Stomach (tissue), 4 donors: ENCODE measurements at regions not wholly inside any gene's neighbourhood (a gene's known extent, or its start where the extent isn't known, plus 50 kb on each side); places are given as distances from the start of the nearest gene placed in this dataset.

ENCODE experiments used
- EP300 ChIP-seq: sonication (generic); formaldehyde crosslinking; IDR thresholded peaks from one replicate; pipeline ENCODE4 v1.6.1; 2017; ENCODE audit warnings: antibody characterized with exemption
- POLR2A ChIP-seq, 4 donors: fragments of 450-650 bp; IDR thresholded peaks; one replicate each; pipeline ENCODE4 v1.6.1; 2016; ENCODE audit warnings: antibody characterized with exemption in 4 of 4, control low read depth in 2 of 4, mild to moderate bottlenecking in 1 of 4, moderate library complexity in 1 of 4
- POLR2AphosphoS5 ChIP-seq, 3 donors: sonication (generic); formaldehyde crosslinking; IDR thresholded peaks; one replicate each; pipeline ENCODE4 v1.6.1; 2016; ENCODE audit warnings: antibody characterized with exemption in 3 of 3
- TF ChIP-seq, protein P1 (sequence below), 7 experiments: fragments of 450-650 bp in 4 of 7; fragments of 200-600 bp in 3 of 7; sonication (generic) in 3 of 7; IDR thresholded peaks; one replicate each; pipeline ENCODE4 v1.5.1; 2016 to 2019; ENCODE audit warnings: antibody characterized with exemption in 7 of 7, control low read depth in 2 of 7, mild to moderate bottlenecking in 1 of 7

GRCh38 chr11:87803748-87804147 lies 371.5 kb downstream of the RAB38 start:
- TF ChIP-seq POLR2AphosphoS5 (IDR thresholded peaks at IDR 0.05): no peak
- TF ChIP-seq, protein P1, sequence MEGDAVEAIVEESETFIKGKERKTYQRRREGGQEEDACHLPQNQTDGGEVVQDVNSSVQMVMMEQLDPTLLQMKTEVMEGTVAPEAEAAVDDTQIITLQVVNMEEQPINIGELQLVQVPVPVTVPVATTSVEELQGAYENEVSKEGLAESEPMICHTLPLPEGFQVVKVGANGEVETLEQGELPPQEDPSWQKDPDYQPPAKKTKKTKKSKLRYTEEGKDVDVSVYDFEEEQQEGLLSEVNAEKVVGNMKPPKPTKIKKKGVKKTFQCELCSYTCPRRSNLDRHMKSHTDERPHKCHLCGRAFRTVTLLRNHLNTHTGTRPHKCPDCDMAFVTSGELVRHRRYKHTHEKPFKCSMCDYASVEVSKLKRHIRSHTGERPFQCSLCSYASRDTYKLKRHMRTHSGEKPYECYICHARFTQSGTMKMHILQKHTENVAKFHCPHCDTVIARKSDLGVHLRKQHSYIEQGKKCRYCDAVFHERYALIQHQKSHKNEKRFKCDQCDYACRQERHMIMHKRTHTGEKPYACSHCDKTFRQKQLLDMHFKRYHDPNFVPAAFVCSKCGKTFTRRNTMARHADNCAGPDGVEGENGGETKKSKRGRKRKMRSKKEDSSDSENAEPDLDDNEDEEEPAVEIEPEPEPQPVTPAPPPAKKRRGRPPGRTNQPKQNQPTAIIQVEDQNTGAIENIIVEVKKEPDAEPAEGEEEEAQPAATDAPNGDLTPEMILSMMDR (IDR thresholded peaks at IDR 0.05): no peak
- no peak for TF ChIP-seq POLR2A (IDR thresholded peaks at IDR 0.05)
- no peak for TF ChIP-seq EP300
